ENCODE measurements at regions not wholly inside any gene's neighbourhood (a gene's known extent, or its start where the extent isn't known, plus 50 kb on each side); places are given as distances from the start of the nearest gene placed in this dataset.

GRCh38 chr9:129561594-129562281, 59.2 kb downstream of the C9orf50 start:
- no peak overlapping the region for H2AFZ ChIP-seq (ENCODE audit: low read length)
- H3K9ac ChIP-seq (ENCODE audit: low read length): no peak overlapping the region
- H3F3A ChIP-seq (ENCODE audit: insufficient read depth, low read length): no peaks in the 10 kb centered on the region
- H3K9me2 ChIP-seq (replicated peaks; ENCODE audit: insufficient read depth, low read length): no peaks in the 10 kb centered on the region
- H3K79me2 ChIP-seq (ENCODE audit: low read length): no peaks in the 10 kb centered on the region
- no peak overlapping the region for H3K4me2 ChIP-seq (ENCODE audit: low read depth, low read length)
- TF ChIP-seq CTCF (IDR thresholded peaks at IDR 0.05; ENCODE audit: low read length) (no peak), EZH2phosphoT487 (IDR thresholded peaks at IDR 0.05; ENCODE audit: low read length) (no peak), EZH2 (optimal IDR thresholded peaks at IDR 0.05; ENCODE audit: low read depth, low read length) (no peak)
- no peaks in the 10 kb centered on the region for H3K4me1 ChIP-seq (ENCODE audit: low read length)
- no peaks in the 10 kb centered on the region for H3K9me3 ChIP-seq (replicated peaks; ENCODE audit: insufficient read depth, low read length)
- no peaks in the 10 kb centered on the region for H4K20me1 ChIP-seq (ENCODE audit: insufficient read depth, low read length)
- no peak overlapping the region for H3K4me3 ChIP-seq (ENCODE audit: low read length)
- H3K27ac ChIP-seq (ENCODE audit: low read length): no peak overlapping the region
- H3K36me3 ChIP-seq (replicated peaks; ENCODE audit: insufficient read depth, low read length): no peaks in the 10 kb centered on the region
- H3K27me3 ChIP-seq (replicated peaks; ENCODE audit: insufficient read depth, low read length): peaks cover 35% of the 10 kb centered on the region
- DNase-seq: no peak

- H3K9me3 ChIP-seq (replicated peaks; ENCODE audit: insufficient read depth, low read length): no peaks in the 10 kb centered on the region
- H3K79me2 ChIP-seq (ENCODE audit: low read length): no peaks in the 10 kb centered on the region
- H4K20me1 ChIP-seq (ENCODE audit: insufficient read depth, low read length): no peaks in the 10 kb centered on the region
- no peak overlapping the region for H3K27ac ChIP-seq (ENCODE audit: low read length)
- H3K4me3 ChIP-seq (ENCODE audit: low read length): no peak overlapping the region
- peaks cover 37% of the 10 kb centered on the region for H3K27me3 ChIP-seq (replicated peaks; ENCODE audit: insufficient read depth, low read length)
- H2AFZ ChIP-seq (ENCODE audit: low read length): no peak overlapping the region
- H3K4me2 ChIP-seq (ENCODE audit: low read depth, low read length): no peak overlapping the region
- H3K36me3 ChIP-seq (replicated peaks; ENCODE audit: insufficient read depth, low read length): no peaks in the 10 kb centered on the region
- H3F3A ChIP-seq (ENCODE audit: insufficient read depth, low read length): no peaks in the 10 kb centered on the region
- no peak for DNase-seq
- no peaks in the 10 kb centered on the region for H3K9me2 ChIP-seq (replicated peaks; ENCODE audit: insufficient read depth, low read length)
- TF ChIP-seq CTCF (IDR thresholded peaks at IDR 0.05; ENCODE audit: low read length): no peak
- no peak for TF ChIP-seq EZH2phosphoT487 (IDR thresholded peaks at IDR 0.05; ENCODE audit: low read length)
- no peak for TF ChIP-seq EZH2 (optimal IDR thresholded peaks at IDR 0.05; ENCODE audit: low read depth, low read length)
- H3K9ac ChIP-seq (ENCODE audit: low read length): no peak overlapping the region
- H3K4me1 ChIP-seq (ENCODE audit: low read length): no peaks in the 10 kb centered on the region
These were observed 60.0 kb downstream of the C9orf50 start for GRCh38 chr9:129560881-129561306.

- Histone ChIP-seq H3K4me2 (ENCODE audit: low read depth, low read length) (no peak overlapping the region), H3K27ac (ENCODE audit: low read length) (no peak overlapping the region), H3K9ac (ENCODE audit: low read length) (no peak overlapping the region), H3K4me3 (ENCODE audit: low read length) (no peak overlapping the region), H3K9me2 (replicated peaks; ENCODE audit: insufficient read depth, low read length) (no peaks in the 10 kb centered on the region), H3K27me3 (replicated peaks; ENCODE audit: insufficient read depth, low read length) (peaks cover 43% of the 10 kb centered on the region), H4K20me1 (ENCODE audit: insufficient read depth, low read length) (no peaks in the 10 kb centered on the region), H3K4me1 (ENCODE audit: low read length) (no peaks in the 10 kb centered on the region), H3K36me3 (replicated peaks; ENCODE audit: insufficient read depth, low read length) (no peaks in the 10 kb centered on the region), H3F3A (ENCODE audit: insufficient read depth, low read length) (no peaks in the 10 kb centered on the region), H3K79me2 (ENCODE audit: low read length) (no peaks in the 10 kb centered on the region), H3K9me3 (replicated peaks; ENCODE audit: insufficient read depth, low read length) (no peaks in the 10 kb centered on the region), H2AFZ (ENCODE audit: low read length) (no peak overlapping the region)
- TF ChIP-seq EZH2 (optimal IDR thresholded peaks at IDR 0.05; ENCODE audit: low read depth, low read length) (no peak), EZH2phosphoT487 (IDR thresholded peaks at IDR 0.05; ENCODE audit: low read length) (no peak), CTCF (IDR thresholded peaks at IDR 0.05; ENCODE audit: low read length) (no peak)
- no peak for DNase-seq
These were observed 61.4 kb downstream of the C9orf50 start for GRCh38 chr9:129559506-129559881.

Data from MM.1S (cell line).